Kidney (tissue), 13 donors: ENCODE measurements at regions not wholly inside any gene's neighbourhood (a gene's known extent, or its start where the extent isn't known, plus 50 kb on each side); places are given as distances from the start of the nearest gene placed in this dataset.
"Not testable (repeated sequence)": the region's sequence is repeated elsewhere in the genome, so short reads cannot be mapped to it uniquely, and the experiment has no call there.

Experiments
- DNase-seq, 5 donors: peaks; one replicate each; pipeline ENCODE4 v3.0.0-alpha.2; 2013 to 2020
- FAIRE-seq: peaks from 2 replicates; lab custom pipeline; 2012; peaks lifted over from hg19 to GRCh38; lab: Jason Lieb, UNC
- H3K27ac ChIP-seq, 2 donors: one replicate each; pipeline ENCODE4 v1.7.0; 2013; ENCODE audit warnings: low read depth in 2 of 2, low read length in 2 of 2, inconsistent platforms in 1 of 2
- H3K27me3 ChIP-seq: one replicate; pipeline ENCODE4 v1.7.1; 2013; ENCODE audit warnings: low read length, inconsistent platforms; ENCODE audit not compliant: control insufficient read depth, insufficient read depth
- H3K36me3 ChIP-seq, 3 donors: one replicate each; pipeline versions ENCODE4 v1.7.0 to v1.7.1; 2013; ENCODE audit warnings: low read length in 3 of 3, control low read depth in 1 of 3, inconsistent platforms in 1 of 3; ENCODE audit not compliant: insufficient read depth in 3 of 3, control insufficient read depth in 2 of 3
- H3K4me1 ChIP-seq, 3 donors: one replicate each; pipeline versions ENCODE4 v1.7.0 to v1.7.1; 2013; ENCODE audit warnings: low read length in 3 of 3, inconsistent platforms in 1 of 3, low read depth in 1 of 3; ENCODE audit not compliant: control insufficient read depth in 2 of 3, insufficient read depth in 2 of 3
- H3K4me3 ChIP-seq, 3 donors: one replicate each; pipeline versions ENCODE4 v1.7.0 to v1.8.1; 2013; ENCODE audit warnings: low read length in 3 of 3, control low read depth in 1 of 3, inconsistent platforms in 1 of 3
- H3K9ac ChIP-seq, 3 donors: one replicate each; pipeline versions ENCODE4 v1.7.0 to v1.7.1; 2013; ENCODE audit warnings: low read length in 3 of 3, control low read depth in 1 of 3, inconsistent platforms in 1 of 3
- H3K9me3 ChIP-seq, 3 donors: one replicate each; pipeline versions ENCODE4 v1.7.0 to v1.7.1; 2013; ENCODE audit warnings: low read length in 3 of 3, control low read depth in 1 of 3, inconsistent platforms in 1 of 3; ENCODE audit not compliant: control insufficient read depth in 2 of 3, insufficient read depth in 1 of 3
- intact Hi-C: fragments of 100-400 bp; cut with DNase I; formaldehyde crosslinking; loops from one replicate; pipeline ENCODE4 v1.11.1; 2022
- TF ChIP-seq, protein P1 (sequence below): IDR thresholded peaks from 3 replicates; pipeline ENCODE4 v1.5.1; 2012; ENCODE audit warnings: mild to moderate bottlenecking, moderate library complexity, borderline replicate concordance; ENCODE audit not compliant: insufficient read depth; ENCODE audit errors: extremely low read depth
- donor health status: control.
- donor health status: control.
- donor health status: control.
- donor health status: control.
- donor health status: control.
- donor health status: DM: yes; HTN: yes; CAD: no.
- donor health status: Normal renal cell carcinoma (clear cell type).

DNA sequence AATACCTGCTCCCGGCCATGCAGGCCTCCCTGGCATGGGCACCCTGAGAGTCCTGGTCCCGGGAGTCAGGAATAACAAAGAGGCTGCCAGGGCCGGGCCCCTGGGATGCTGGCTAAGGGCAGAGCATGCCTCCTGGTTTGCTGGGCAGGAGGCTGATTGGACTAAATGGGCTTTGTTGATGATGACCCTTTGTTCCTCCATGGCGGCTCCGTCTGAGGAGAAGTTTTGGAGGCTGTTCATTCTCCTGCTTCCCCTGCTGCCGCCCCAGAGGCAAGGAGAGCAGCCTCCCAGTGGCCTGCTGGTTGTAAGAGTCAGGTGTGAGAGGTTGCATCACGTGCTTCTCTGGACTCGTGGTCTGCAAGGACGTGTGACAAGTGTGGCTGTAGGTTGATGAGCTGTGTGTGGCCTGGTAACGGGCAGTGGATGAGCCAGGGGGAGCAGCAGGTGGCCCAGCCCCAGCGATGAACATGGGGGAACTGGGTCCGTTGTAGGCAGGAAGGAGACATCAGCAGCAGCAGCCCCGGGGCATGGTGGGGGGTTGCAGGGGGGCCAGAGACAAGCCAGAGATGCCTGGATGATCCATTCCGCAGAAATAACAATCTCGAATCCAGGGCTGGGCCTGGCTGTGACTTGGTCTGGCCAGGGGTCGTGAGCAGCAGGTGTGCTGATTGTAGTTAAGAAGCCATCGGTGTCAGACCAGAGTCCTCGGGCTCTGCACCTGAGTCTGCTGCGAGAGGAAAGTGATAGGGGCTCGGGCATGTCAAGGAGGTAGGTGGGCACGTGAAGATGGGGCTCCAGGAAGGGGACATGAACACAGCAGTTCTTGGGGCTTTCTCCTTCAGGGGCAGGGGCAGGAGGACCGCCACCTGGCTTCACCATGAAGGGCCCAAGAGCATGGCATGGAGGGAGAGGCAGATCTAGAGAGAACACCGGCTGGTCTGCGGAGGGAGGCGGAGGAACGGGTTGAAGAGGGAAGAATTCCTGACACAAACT lies 101.4 kb downstream of the TNFRSF13B start:
- no peaks in the 10 kb centered on the region for H3K9me3 ChIP-seq
- no peak for FAIRE-seq
- TF ChIP-seq, protein P1, sequence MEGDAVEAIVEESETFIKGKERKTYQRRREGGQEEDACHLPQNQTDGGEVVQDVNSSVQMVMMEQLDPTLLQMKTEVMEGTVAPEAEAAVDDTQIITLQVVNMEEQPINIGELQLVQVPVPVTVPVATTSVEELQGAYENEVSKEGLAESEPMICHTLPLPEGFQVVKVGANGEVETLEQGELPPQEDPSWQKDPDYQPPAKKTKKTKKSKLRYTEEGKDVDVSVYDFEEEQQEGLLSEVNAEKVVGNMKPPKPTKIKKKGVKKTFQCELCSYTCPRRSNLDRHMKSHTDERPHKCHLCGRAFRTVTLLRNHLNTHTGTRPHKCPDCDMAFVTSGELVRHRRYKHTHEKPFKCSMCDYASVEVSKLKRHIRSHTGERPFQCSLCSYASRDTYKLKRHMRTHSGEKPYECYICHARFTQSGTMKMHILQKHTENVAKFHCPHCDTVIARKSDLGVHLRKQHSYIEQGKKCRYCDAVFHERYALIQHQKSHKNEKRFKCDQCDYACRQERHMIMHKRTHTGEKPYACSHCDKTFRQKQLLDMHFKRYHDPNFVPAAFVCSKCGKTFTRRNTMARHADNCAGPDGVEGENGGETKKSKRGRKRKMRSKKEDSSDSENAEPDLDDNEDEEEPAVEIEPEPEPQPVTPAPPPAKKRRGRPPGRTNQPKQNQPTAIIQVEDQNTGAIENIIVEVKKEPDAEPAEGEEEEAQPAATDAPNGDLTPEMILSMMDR = no peak
- no peaks in the 10 kb centered on the region for H3K36me3 ChIP-seq
- peaks cover 0 to 9% (median 9%) of the 10 kb centered on the region in 3 donors for H3K4me1 ChIP-seq
- DNase-seq = no peak
- H3K4me3 ChIP-seq = no peak overlapping the region
- no peak overlapping the region for H3K27ac ChIP-seq
- H3K9ac ChIP-seq = no peak overlapping the region
- intact Hi-C loops = no loop called here
- no peaks in the 10 kb centered on the region for H3K27me3 ChIP-seq

- H3K9ac ChIP-seq, H3K27me3 ChIP-seq, H3K4me3 ChIP-seq, intact Hi-C loops, H3K36me3 ChIP-seq, H3K9me3 ChIP-seq, FAIRE-seq, DNase-seq, H3K27ac ChIP-seq, H3K4me1 ChIP-seq: not testable (repeated sequence)
These were observed 102.2 kb downstream of the TNFRSF13B start for GRCh38 chr17:16869531-16870252.

GRCh38 chr17:16868616-16869015 lies 103.3 kb downstream of the TNFRSF13B start:
- H3K4me3 ChIP-seq, H3K9me3 ChIP-seq, H3K27me3 ChIP-seq, DNase-seq, H3K36me3 ChIP-seq, H3K9ac ChIP-seq, H3K27ac ChIP-seq, H3K4me1 ChIP-seq, FAIRE-seq, intact Hi-C loops: not testable (repeated sequence)

- H3K27ac ChIP-seq, DNase-seq, H3K36me3 ChIP-seq, H3K9me3 ChIP-seq, H3K9ac ChIP-seq, H3K4me1 ChIP-seq, intact Hi-C loops, H3K4me3 ChIP-seq, FAIRE-seq, H3K27me3 ChIP-seq: not testable (repeated sequence)
These were observed 104.4 kb downstream of the TNFRSF13B start for GRCh38 chr17:16867545-16867944.

GRCh38 chr17:16866841-16867240 lies 105.1 kb downstream of the TNFRSF13B start:
- FAIRE-seq, H3K36me3 ChIP-seq, DNase-seq, intact Hi-C loops, H3K27me3 ChIP-seq, H3K4me3 ChIP-seq, H3K4me1 ChIP-seq, H3K9ac ChIP-seq, H3K9me3 ChIP-seq: not testable (repeated sequence)
- H3K27ac ChIP-seq = peak overlapping the region in 1 of 2 donors; percentile 23
